ENCODE measurements at regions not wholly inside any gene's neighbourhood (a gene's known extent, or its start where the extent isn't known, plus 50 kb on each side); places are given as distances from the start of the nearest gene placed in this dataset.

GRCh38 chr6:163998496-163998895 lies 584.0 kb downstream of the QKI start:
- TF ChIP-seq CTCF (IDR thresholded peaks at IDR 0.05; ENCODE audit: poor library complexity) = no peak
- no peak for TF ChIP-seq EZH2 (IDR thresholded peaks at IDR 0.05; ENCODE audit: borderline replicate concordance)
